Neuronal stem cell (in vitro differentiated cells): ENCODE measurements at regions not wholly inside any gene's neighbourhood (a gene's known extent, or its start where the extent isn't known, plus 50 kb on each side); places are given as distances from the start of the nearest gene placed in this dataset.
"Not testable (repeated sequence)": the region's sequence is repeated elsewhere in the genome, so short reads cannot be mapped to it uniquely, and the experiment has no call there.

ENCODE experiments used
- DNase-seq: peaks from one replicate; pipeline ENCODE4 v3.0.0-alpha.2; 2013; ENCODE audit warnings: low spot score
- H2AFZ ChIP-seq: one replicate; pipeline ENCODE4 v1.6.1; 2013; ENCODE audit warnings: mild to moderate bottlenecking, low read length, inconsistent platforms
- H2AK5ac ChIP-seq: 2 replicates; pipeline ENCODE4 v1.6.1; 2013; ENCODE audit warnings: low read depth, mild to moderate bottlenecking, inconsistent platforms, low read length, moderate library complexity, mixed read lengths
- H2BK120ac ChIP-seq: 2 replicates; pipeline ENCODE4 v1.6.1; 2013; ENCODE audit warnings: low read depth, mild to moderate bottlenecking, inconsistent platforms, low read length, moderate library complexity, mixed read lengths
- H2BK12ac ChIP-seq: one replicate; pipeline ENCODE4 v1.6.1; 2013; ENCODE audit warnings: low read length, inconsistent platforms
- H2BK15ac ChIP-seq: 2 replicates; pipeline ENCODE4 v1.6.1; 2013; ENCODE audit warnings: mild to moderate bottlenecking, low read length, inconsistent platforms, mixed read lengths
- H2BK5ac ChIP-seq: one replicate; pipeline ENCODE4 v1.6.1; 2013; ENCODE audit warnings: inconsistent platforms, mild to moderate bottlenecking, low read length, moderate library complexity
- H3K14ac ChIP-seq: one replicate; pipeline ENCODE4 v1.6.1; 2013; ENCODE audit warnings: low read length, inconsistent platforms
- H3K18ac ChIP-seq: 2 replicates; pipeline ENCODE4 v1.6.1; 2013; ENCODE audit warnings: low read length, inconsistent platforms
- H3K23ac ChIP-seq: 2 replicates; pipeline ENCODE4 v1.6.1; 2013; ENCODE audit warnings: low read depth, mild to moderate bottlenecking, mixed read lengths, low read length, inconsistent platforms; ENCODE audit not compliant: poor library complexity
- H3K27ac ChIP-seq: replicated peaks from 3 replicates; pipeline ENCODE4 v1.5.1; 2013; ENCODE audit warnings: low read length, inconsistent platforms
- H3K27me3 ChIP-seq, 3 experiments: 2 replicates each; pipeline ENCODE4 v1.6.1; 2013; ENCODE audit warnings: low read length in 3 of 3, mild to moderate bottlenecking in 2 of 3, inconsistent platforms in 1 of 3, low read depth in 1 of 3, mixed read lengths in 1 of 3, moderate library complexity in 1 of 3; ENCODE audit not compliant: control insufficient read depth in 3 of 3, insufficient read depth in 3 of 3
- H3K36me3 ChIP-seq, 2 donors: replicated peaks in 1 of 2; 2 replicates each; pipeline ENCODE4 v1.6.1; 2013; ENCODE audit warnings: low read length in 2 of 2; ENCODE audit not compliant: control insufficient read depth in 2 of 2, insufficient read depth in 2 of 2
- H3K4ac ChIP-seq: 2 replicates; pipeline ENCODE4 v1.6.1; 2013; ENCODE audit warnings: inconsistent platforms, mild to moderate bottlenecking, low read length, moderate library complexity
- H3K4me1 ChIP-seq, 2 donors: 1 replicate in 1 of 2; 2 replicates in 1 of 2; pipeline ENCODE4 v1.6.1; 2013; ENCODE audit warnings: low read length in 2 of 2, low read depth in 1 of 2; ENCODE audit not compliant: control insufficient read depth in 2 of 2, insufficient read depth in 1 of 2
- H3K4me2 ChIP-seq: one replicate; pipeline ENCODE4 v1.6.1; 2013; ENCODE audit warnings: mild to moderate bottlenecking, low read length, inconsistent platforms; ENCODE audit not compliant: insufficient read depth, poor library complexity, severe bottlenecking
- H3K4me3 ChIP-seq, 2 donors: 2 replicates each; pipeline ENCODE4 v1.5.1; 2013; ENCODE audit warnings: low read length in 2 of 2, mild to moderate bottlenecking in 2 of 2, inconsistent platforms in 1 of 2, moderate library complexity in 1 of 2
- H3K79me1 ChIP-seq: one replicate; pipeline ENCODE4 v1.6.1; 2013; ENCODE audit warnings: low read depth, mild to moderate bottlenecking, inconsistent platforms, low read length, moderate library complexity
- H3K9ac ChIP-seq: one replicate; pipeline ENCODE4 v1.6.1; 2013; ENCODE audit warnings: mild to moderate bottlenecking, low read depth, low read length, inconsistent platforms; ENCODE audit not compliant: poor library complexity
- H3K9me3 ChIP-seq, 2 donors: replicated peaks in 1 of 2; 2 replicates each; pipeline versions ENCODE3 to v1.6.1; 2013; ENCODE audit warnings: low read length in 2 of 2, mild to moderate bottlenecking in 2 of 2, inconsistent platforms in 1 of 2, low read depth in 1 of 2, mixed read lengths in 1 of 2, moderate library complexity in 1 of 2; ENCODE audit not compliant: control insufficient read depth in 2 of 2, insufficient read depth in 1 of 2
- H4K8ac ChIP-seq: one replicate; pipeline ENCODE4 v1.6.1; 2013; ENCODE audit warnings: low read depth, mild to moderate bottlenecking, inconsistent platforms, low read length, moderate library complexity
- H4K91ac ChIP-seq: one replicate; pipeline ENCODE4 v1.6.1; 2013; ENCODE audit warnings: low read length, low read depth, mild to moderate bottlenecking, inconsistent platforms; ENCODE audit not compliant: poor library complexity
- WGBS, 2 donors: extraction: QIAGEN DNeasy Blood & Tissue Kit; methylation state at CpG; one replicate each; pipeline ENCODE4 v1.1.7; 2013; ENCODE audit warnings: missing lambda C conversion rate in 2 of 2, mixed read lengths in 1 of 2; ENCODE audit not compliant: insufficient read length in 2 of 2, insufficient replicate concordance in 1 of 2; ENCODE audit errors: extremely low coverage in 2 of 2; 5-methylcytosine and 5-hydroxymethylcytosine counted together

DNA sequence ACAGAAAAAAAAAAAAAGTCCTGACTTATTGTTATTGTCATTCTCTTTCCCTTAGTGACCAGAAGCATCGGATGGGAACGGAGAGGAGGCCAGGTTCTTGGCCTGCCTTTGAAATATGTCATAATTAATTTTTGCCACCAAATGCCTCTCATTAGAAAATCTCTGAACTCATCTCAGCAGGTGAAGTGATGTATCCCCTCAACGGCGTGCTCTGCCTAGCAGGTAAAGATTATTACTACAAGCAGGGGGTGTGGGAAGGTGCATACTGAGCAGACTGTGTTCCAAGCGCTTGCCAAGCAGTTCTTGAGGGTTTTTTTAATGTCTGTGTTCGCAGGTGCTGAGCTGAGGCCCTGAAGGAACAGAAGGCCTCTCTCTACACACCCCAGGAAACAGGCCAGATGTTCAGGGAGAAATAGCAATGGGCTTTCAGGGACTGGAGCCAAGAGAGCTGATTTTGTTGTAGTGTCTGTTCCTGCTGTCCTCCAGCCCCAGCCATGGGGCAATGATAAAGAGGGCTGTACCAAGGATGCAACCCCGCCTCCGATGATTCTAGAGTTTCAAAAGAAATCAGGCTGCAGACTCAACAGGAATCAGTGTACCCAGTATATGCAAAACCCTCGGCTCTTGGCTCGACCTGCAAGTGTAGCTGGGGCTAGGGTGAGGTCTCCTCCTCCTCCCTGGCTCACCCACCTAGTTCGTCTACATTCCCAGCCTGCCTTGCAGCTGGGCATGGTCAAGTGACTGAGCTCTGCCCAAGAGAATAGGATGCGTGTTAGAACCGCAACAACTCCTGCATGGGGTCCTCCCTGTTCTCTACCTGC is 181.4 kb upstream of the LRRC61 start:
- H3K4ac ChIP-seq, H3K36me3 ChIP-seq, H3K79me1 ChIP-seq, DNase-seq, H2BK15ac ChIP-seq, H2BK5ac ChIP-seq, H3K18ac ChIP-seq, H4K91ac ChIP-seq, H4K8ac ChIP-seq, H3K27ac ChIP-seq, H2AFZ ChIP-seq, H3K4me1 ChIP-seq, H2AK5ac ChIP-seq, H3K9ac ChIP-seq, H3K4me3 ChIP-seq, H3K4me2 ChIP-seq, H3K9me3 ChIP-seq, H3K23ac ChIP-seq, H2BK12ac ChIP-seq, H3K14ac ChIP-seq, H3K27me3 ChIP-seq, H2BK120ac ChIP-seq: not testable (repeated sequence)
- WGBS, 2 donors = no CpG with 5 or more reads among the region's 13 CpGs

DNA sequence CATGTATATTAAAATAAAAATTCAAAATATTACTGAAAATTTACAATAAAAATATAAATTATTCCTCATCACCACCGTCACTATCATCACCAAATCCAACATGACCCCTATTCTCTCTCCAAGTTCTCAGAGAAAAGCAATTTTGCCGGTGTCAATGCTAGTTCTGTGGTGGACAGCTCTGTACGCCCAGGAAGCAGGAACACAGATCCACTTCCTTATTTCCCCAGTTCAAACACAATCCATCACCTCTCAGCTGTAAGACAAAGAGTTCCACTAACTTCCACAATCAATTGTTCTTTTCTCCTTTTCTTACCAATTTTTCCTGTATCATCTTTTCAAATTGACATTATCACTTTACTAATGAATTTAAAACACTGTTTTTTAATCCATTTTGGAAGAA is 177.0 kb upstream of the LRRC61 start:
- not testable (repeated sequence) for H3K18ac ChIP-seq, H2BK12ac ChIP-seq, DNase-seq, H3K4me3 ChIP-seq, H3K14ac ChIP-seq, H4K91ac ChIP-seq, H3K4ac ChIP-seq, H2AFZ ChIP-seq, H4K8ac ChIP-seq, H2BK5ac ChIP-seq, H3K4me1 ChIP-seq, H3K36me3 ChIP-seq, H2BK120ac ChIP-seq, H3K23ac ChIP-seq, H3K79me1 ChIP-seq, H2AK5ac ChIP-seq, H2BK15ac ChIP-seq, H3K9ac ChIP-seq, H3K9me3 ChIP-seq, H3K4me2 ChIP-seq, H3K27me3 ChIP-seq, H3K27ac ChIP-seq
- 100% methylated on average over 1 of the region's 3 CpGs; no CpG with 5 or more reads in 1 of the 2 donors for WGBS, 2 donors

DNA sequence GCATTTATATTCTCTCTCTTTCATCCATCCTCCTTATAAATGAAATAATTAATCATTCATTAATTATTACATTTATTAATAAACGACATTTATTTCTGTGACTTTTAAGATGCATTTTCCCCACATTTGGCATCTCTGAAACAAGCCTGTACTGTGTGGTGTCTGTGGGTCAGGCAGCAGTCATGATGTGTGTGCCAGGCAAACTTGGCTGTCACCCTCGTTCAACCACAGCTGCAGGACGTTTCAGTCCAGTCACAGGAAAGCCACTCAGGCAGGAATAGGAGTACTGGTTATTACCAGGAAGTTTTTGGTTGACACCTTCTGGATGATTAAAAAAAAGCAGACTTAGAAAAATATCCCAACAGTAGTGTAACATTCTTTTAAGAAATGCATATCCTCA is 175.6 kb upstream of the LRRC61 start:
- H4K8ac ChIP-seq, H2BK12ac ChIP-seq, H2BK15ac ChIP-seq, H4K91ac ChIP-seq, H3K23ac ChIP-seq, H2AK5ac ChIP-seq, H3K27me3 ChIP-seq, H3K4me2 ChIP-seq, H3K18ac ChIP-seq, H3K36me3 ChIP-seq, DNase-seq, H3K79me1 ChIP-seq, H3K9me3 ChIP-seq, H3K14ac ChIP-seq, H2AFZ ChIP-seq, H3K9ac ChIP-seq, H3K4me1 ChIP-seq, H2BK120ac ChIP-seq, H3K27ac ChIP-seq, H2BK5ac ChIP-seq, H3K4ac ChIP-seq, H3K4me3 ChIP-seq: not testable (repeated sequence)
- WGBS, 2 donors = no CpG with 5 or more reads among the region's 3 CpGs

DNA sequence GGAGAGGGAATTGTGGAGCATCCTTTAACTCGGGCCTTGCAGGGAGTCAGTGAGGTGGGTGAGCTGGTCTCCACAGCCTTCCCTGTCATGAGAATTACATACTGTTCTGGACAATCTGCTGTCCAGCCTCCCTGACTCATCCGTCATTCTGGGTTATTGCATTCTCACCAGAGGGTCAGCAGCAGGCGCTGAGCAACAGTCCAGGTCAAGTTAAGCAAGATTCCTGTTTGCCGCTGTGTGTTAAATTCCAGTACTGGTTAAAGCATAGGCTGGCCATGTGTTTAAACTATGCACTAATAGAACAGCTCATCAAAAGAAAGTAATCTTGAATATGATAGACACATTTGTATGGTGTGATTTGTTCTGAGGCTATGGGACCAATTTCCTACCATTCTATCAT is 167.1 kb upstream of the LRRC61 start:
- H3K23ac ChIP-seq, H4K91ac ChIP-seq, H3K14ac ChIP-seq, H2BK15ac ChIP-seq, H4K8ac ChIP-seq, H3K9ac ChIP-seq, H2AK5ac ChIP-seq, H3K9me3 ChIP-seq, H3K4me2 ChIP-seq, H3K4me3 ChIP-seq, H2AFZ ChIP-seq, H2BK5ac ChIP-seq, H3K79me1 ChIP-seq, H3K4ac ChIP-seq, H3K27me3 ChIP-seq, H3K27ac ChIP-seq, H3K4me1 ChIP-seq, H2BK12ac ChIP-seq, H3K18ac ChIP-seq, H3K36me3 ChIP-seq, H2BK120ac ChIP-seq, DNase-seq: not testable (repeated sequence)
- WGBS, 2 donors = no CpG with 5 or more reads among the region's 4 CpGs
